Esophagus muscularis mucosa (tissue), 4 donors: ENCODE measurements at regions not wholly inside any gene's neighbourhood (a gene's known extent, or its start where the extent isn't known, plus 50 kb on each side); places are given as distances from the start of the nearest gene placed in this dataset.

Experiments used
- DNase-seq: peaks from one replicate; pipeline ENCODE4 v3.0.0-alpha.2; 2017; ENCODE audit errors: extremely low spot score
- H3K27ac ChIP-seq, 4 donors: fragments of 200-600 bp; sonication (generic); replicated peaks in 1 of 4; 1 replicate in 3 of 4; 2 replicates in 1 of 4; pipeline ENCODE4 v1.5.1; 2016 to 2019; ENCODE audit warnings: mild to moderate bottlenecking in 1 of 4
- H3K27me3 ChIP-seq, 4 donors: fragments of 200-600 bp; sonication (generic); one replicate each; pipeline versions ENCODE4 v1.5.1 to v1.6.0; 2016 to 2019
- H3K36me3 ChIP-seq, 4 donors: fragments of 200-600 bp; sonication (generic); one replicate each; pipeline ENCODE4 v1.5.1; 2016 to 2019
- H3K4me1 ChIP-seq, 4 donors: fragments of 200-600 bp; sonication (generic); one replicate each; pipeline ENCODE4 v1.5.1; 2016 to 2019
- H3K4me3 ChIP-seq, 4 donors: fragments of 200-600 bp; sonication (generic); 1 replicate in 2 of 4; 2 replicates in 2 of 4; pipeline ENCODE4 v1.5.1; 2016 to 2019; ENCODE audit warnings: mild to moderate bottlenecking in 4 of 4, moderate library complexity in 1 of 4
- H3K9me3 ChIP-seq, 4 donors: fragments of 200-600 bp; sonication (generic); 1 replicate in 3 of 4; 2 replicates in 1 of 4; pipeline ENCODE4 v1.5.1; 2016 to 2019
- EP300 ChIP-seq: sonication (generic); formaldehyde crosslinking; IDR thresholded peaks from one replicate; pipeline ENCODE4 v1.6.1; 2017; ENCODE audit warnings: antibody characterized with exemption
- POLR2A ChIP-seq: fragments of 450-650 bp; IDR thresholded peaks from one replicate; pipeline ENCODE4 v1.6.1; 2017; ENCODE audit warnings: antibody characterized with exemption, moderate library complexity, mild to moderate bottlenecking, low read depth
- POLR2AphosphoS5 ChIP-seq, 2 donors: sonication (generic); formaldehyde crosslinking; IDR thresholded peaks; one replicate each; pipeline ENCODE4 v1.6.1; 2017; ENCODE audit warnings: antibody characterized with exemption in 2 of 2
- WGBS: methylation state at CpG from one replicate; pipeline ENCODE4 v1.1.5; 2018; 5-methylcytosine and 5-hydroxymethylcytosine counted together
- intact Hi-C: fragments of 100-400 bp; cut with DNase I; formaldehyde crosslinking; loops from one replicate; pipeline ENCODE4 v1.15.1; 2023
- TF ChIP-seq, protein P1 (sequence below), 3 experiments: fragments of 200-600 bp in 2 of 3; fragments of 450-650 bp in 1 of 3; sonication (generic) in 2 of 3; IDR thresholded peaks; one replicate each; pipeline ENCODE4 v1.5.1; 2017 to 2019; ENCODE audit warnings: antibody characterized with exemption in 3 of 3, mild to moderate bottlenecking in 2 of 3, moderate library complexity in 1 of 3

DNA sequence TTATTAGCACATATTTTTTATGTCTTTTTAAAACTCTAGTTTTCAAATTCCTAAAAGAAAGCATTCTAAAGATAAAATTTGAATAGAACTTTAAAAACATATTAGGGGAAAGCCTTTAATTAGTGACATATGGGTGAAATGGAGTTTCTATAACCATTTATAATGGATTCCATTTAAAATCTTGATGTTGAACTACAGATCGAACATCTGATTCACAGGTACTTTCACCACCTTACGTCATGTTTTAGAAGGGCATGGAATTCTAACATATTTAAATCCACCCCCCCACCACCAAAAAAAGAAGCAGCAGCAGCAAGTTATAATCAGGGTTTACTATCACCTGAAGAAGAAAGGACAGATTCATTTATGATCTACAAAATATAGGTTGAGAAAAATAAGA, 298.4 kb downstream of the SMOC2 start:
- Histone ChIP-seq H3K4me3 (no peak overlapping the region), H3K27ac (no peak overlapping the region), H3K9me3 (peaks cover 0 to 12% (median 3%) of the 10 kb centered on the region in 4 donors), H3K36me3 (no peaks in the 10 kb centered on the region), H3K4me1 (peaks cover 0 to 13% (median 7%) of the 10 kb centered on the region in 4 donors), H3K27me3 (no peaks in the 10 kb centered on the region)
- 96% methylated on average over 2 of the region's 2 CpGs for WGBS
- no peak for DNase-seq
- TF ChIP-seq EP300 (no peak), POLR2AphosphoS5 (IDR thresholded peaks at IDR 0.05) (no peak), POLR2A (no peak)
- TF ChIP-seq, protein P1, sequence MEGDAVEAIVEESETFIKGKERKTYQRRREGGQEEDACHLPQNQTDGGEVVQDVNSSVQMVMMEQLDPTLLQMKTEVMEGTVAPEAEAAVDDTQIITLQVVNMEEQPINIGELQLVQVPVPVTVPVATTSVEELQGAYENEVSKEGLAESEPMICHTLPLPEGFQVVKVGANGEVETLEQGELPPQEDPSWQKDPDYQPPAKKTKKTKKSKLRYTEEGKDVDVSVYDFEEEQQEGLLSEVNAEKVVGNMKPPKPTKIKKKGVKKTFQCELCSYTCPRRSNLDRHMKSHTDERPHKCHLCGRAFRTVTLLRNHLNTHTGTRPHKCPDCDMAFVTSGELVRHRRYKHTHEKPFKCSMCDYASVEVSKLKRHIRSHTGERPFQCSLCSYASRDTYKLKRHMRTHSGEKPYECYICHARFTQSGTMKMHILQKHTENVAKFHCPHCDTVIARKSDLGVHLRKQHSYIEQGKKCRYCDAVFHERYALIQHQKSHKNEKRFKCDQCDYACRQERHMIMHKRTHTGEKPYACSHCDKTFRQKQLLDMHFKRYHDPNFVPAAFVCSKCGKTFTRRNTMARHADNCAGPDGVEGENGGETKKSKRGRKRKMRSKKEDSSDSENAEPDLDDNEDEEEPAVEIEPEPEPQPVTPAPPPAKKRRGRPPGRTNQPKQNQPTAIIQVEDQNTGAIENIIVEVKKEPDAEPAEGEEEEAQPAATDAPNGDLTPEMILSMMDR (IDR thresholded peaks at IDR 0.05): no peak
- intact Hi-C loops: no loop called here

DNA sequence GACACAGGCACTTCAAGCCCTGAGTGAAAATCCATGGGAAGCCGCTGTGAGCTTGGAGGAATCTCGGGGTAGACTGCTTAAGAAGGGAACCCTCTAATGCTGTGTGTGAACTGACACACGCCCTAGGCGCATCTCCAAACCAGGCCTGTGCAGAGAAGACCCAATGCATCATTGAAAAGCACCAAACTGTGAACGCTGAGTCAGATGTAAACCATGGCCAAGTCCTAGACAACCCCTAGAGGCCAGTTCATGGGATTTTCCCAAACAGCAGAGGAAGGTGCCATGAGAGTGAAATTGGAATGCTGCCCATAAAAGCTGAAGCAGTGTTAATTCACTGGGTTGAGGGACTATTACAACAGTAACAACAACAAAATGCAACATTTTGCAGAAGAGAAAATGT, 296.5 kb downstream of the SMOC2 start:
- Histone ChIP-seq H3K9me3 (peaks cover 0 to 12% (median 3%) of the 10 kb centered on the region in 4 donors), H3K4me1 (peaks cover 0 to 13% (median 6%) of the 10 kb centered on the region in 4 donors), H3K27ac (no peak overlapping the region), H3K4me3 (no peak overlapping the region), H3K36me3 (no peaks in the 10 kb centered on the region), H3K27me3 (no peaks in the 10 kb centered on the region)
- DNase-seq: peak; percentile 62
- intact Hi-C loops: no loop called here
- TF ChIP-seq EP300 (no peak), POLR2A (no peak), POLR2AphosphoS5 (IDR thresholded peaks at IDR 0.05) (no peak)
- TF ChIP-seq, protein P1 (IDR thresholded peaks at IDR 0.05): no peak
- WGBS: 63% methylated on average over 5 of the region's 5 CpGs

DNA sequence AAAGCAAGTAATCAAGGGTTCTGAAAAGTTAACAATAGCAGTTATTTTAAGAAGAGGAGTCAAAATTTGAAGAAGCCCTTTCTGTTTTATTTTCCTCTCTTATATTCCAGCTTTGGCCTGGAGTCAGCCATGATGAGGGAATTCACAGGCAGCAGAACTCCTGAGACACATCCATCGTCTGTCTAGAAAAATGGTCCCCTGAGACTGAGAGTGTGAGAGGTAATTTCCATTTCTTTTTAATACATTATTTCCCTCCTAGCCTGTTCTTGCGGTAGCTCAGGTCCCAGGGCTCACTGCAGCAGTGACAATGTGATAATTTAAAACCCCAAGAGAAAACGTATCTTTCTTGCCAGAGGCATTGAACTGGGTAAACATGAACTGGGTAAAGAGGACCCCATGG, 296.0 kb downstream of the SMOC2 start:
- Histone ChIP-seq H3K36me3 (no peaks in the 10 kb centered on the region), H3K27me3 (no peaks in the 10 kb centered on the region), H3K4me1 (peaks cover 0 to 13% (median 6%) of the 10 kb centered on the region in 4 donors), H3K4me3 (no peak overlapping the region), H3K27ac (no peak overlapping the region), H3K9me3 (peaks cover 0 to 12% (median 3%) of the 10 kb centered on the region in 4 donors)
- TF ChIP-seq POLR2A (no peak), EP300 (no peak), POLR2AphosphoS5 (IDR thresholded peaks at IDR 0.05) (no peak)
- TF ChIP-seq, protein P1 (IDR thresholded peaks at IDR 0.05): no peak
- no peak for DNase-seq
- WGBS: 86% methylated on average over 3 of the region's 3 CpGs
- intact Hi-C loops: no loop called here

DNA sequence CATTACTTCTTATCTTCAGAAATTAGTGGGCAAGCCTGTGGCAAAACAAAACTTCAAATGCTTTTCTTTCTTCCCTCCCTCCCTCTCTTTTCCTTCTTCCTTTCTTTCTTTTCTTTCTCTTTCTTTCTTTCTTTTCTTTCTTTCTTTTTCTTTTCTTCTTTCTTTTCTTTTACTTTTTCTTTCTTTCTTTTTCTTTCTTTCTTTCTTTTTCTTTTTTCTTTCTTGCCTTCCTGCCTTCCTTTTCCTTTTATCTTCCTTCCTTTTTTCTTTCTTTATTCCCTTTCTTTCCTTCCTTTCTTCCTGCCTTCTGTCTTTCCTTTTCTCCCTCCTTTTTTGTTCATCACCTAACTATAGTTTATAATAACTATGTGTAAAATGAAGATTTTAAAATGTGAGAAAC, 295.1 kb downstream of the SMOC2 start:
- Histone ChIP-seq H3K9me3 (peaks cover 0 to 12% (median 3%) of the 10 kb centered on the region in 4 donors), H3K27ac (no peak overlapping the region), H3K4me3 (no peak overlapping the region), H3K36me3 (no peaks in the 10 kb centered on the region), H3K4me1 (peaks cover 0 to 13% (median 6%) of the 10 kb centered on the region in 4 donors), H3K27me3 (no peaks in the 10 kb centered on the region)
- intact Hi-C loops: no loop called here
- no peak for DNase-seq
- TF ChIP-seq POLR2A: no peak
- no peak for TF ChIP-seq EP300
- TF ChIP-seq, protein P1 (IDR thresholded peaks at IDR 0.05): no peak
- no peak for TF ChIP-seq POLR2AphosphoS5 (IDR thresholded peaks at IDR 0.05)

DNA sequence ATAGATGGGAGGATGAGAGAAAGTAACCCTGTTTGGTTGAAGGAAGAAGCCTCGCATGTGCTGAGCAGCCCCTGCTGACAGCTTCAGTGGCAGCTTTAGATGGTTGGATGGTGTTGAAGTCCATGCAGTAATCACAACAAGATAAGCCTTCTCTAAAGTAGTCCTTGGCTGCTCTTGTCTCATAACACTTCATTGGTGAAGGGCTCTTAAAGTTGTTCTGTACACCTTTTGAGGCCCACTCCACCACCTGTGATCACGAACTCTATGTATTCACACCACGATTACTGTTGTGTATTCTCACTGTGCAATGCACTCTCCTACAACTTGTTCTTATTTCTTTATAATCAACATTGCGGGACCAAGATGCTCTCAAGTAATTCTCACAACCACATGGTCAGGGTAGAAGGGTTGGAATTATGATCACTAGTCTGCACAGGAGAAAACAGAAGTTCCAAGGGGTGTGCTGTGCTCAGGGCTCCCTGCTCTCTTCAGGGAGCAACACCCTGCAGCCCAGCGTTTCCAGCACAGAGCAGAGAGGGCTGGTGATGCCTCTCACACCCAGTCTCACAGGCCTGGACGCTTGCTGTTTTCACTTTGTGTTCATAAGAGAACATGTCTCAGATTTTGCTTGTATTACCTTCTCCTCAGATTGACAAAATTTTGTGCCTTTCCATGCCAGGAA, 294.4 kb downstream of the SMOC2 start:
- WGBS: 94% methylated on average over 6 of the region's 6 CpGs
- intact Hi-C loops: no loop called here

More for the DNA sequence above, 294.4 kb downstream of the SMOC2 start:
- DNase-seq: peak; percentile 39
- H3K4me3 ChIP-seq: no peak overlapping the region
- TF ChIP-seq, protein P1 (IDR thresholded peaks at IDR 0.05): no peak
- TF ChIP-seq EP300 (no peak), POLR2A (no peak), POLR2AphosphoS5 (IDR thresholded peaks at IDR 0.05) (no peak)
- H3K9me3 ChIP-seq: peaks cover 0 to 12% (median 3%) of the 10 kb centered on the region in 4 donors
- no peaks in the 10 kb centered on the region for H3K36me3 ChIP-seq
- no peak overlapping the region for H3K27ac ChIP-seq
- H3K27me3 ChIP-seq: no peaks in the 10 kb centered on the region
- peaks cover 0 to 13% (median 6%) of the 10 kb centered on the region in 4 donors for H3K4me1 ChIP-seq
